ENCODE measurements at regions not wholly inside any gene's neighbourhood (a gene's known extent, or its start where the extent isn't known, plus 50 kb on each side); places are given as distances from the start of the nearest gene placed in this dataset.

DNA sequence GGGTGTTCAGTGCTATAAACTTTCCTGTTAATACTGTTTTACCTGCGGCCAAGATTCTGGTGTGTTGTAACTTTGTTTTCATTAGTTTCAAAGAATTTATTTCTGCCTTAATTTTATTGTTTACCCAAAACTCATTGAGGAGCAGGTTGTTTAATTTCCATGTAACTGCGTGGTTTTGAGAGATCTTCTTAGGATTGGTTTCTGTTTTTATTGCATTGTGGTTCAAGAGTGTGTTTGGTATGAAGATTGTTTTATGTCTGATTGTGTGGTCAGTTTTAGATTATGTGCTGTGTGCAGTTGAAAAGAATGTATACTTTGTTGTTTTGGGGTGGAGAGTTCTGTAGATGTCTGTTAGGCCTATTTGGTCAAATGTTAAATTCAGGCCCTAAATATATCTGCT, 133.5 kb upstream of the GALNT15 start:
- TF ChIP-seq CTCF (IDR thresholded peaks at IDR 0.05) (no peak), POLR2A (IDR thresholded peaks at IDR 0.05) (no peak)
